NCI-H748 (cell line): ENCODE measurements at regions not wholly inside any gene's neighbourhood (a gene's known extent, or its start where the extent isn't known, plus 50 kb on each side); places are given as distances from the start of the nearest gene placed in this dataset.
"Not testable (repeated sequence)": the region's sequence is repeated elsewhere in the genome, so short reads cannot be mapped to it uniquely, and the experiment has no call there.

Experiments
- DNase-seq: peaks from one replicate; lab custom pipeline; 2025; ENCODE audit not compliant: unreplicated experiment; lab: John Stamatoyannopoulos, UW

DNA sequence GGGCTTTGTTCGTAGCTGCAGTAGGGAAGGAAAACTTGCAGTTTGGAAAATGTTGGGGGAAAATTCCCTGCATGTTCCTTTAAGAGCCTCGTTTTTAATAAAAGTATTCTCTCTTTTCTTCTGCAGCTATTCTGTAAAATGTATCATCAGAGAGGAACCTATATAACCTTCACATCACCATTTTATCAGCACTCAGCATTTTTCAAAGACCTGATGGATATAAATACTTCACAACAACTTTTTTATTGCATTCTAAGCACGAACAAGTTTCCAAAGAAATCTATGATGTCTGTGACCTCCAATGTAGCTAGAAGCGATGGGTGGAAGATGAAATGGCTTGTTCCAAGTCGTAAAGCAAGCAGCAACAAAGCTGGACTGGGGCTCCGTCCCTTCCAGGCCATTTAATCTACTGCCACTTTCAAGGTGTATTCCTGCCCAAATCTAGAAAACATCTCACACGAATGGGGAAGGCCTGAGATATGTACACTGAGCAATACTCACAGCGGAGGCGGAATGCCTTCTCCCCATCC lies 84.0 kb downstream of the NSUN2 start:
- DNase-seq, result no peak

DNA sequence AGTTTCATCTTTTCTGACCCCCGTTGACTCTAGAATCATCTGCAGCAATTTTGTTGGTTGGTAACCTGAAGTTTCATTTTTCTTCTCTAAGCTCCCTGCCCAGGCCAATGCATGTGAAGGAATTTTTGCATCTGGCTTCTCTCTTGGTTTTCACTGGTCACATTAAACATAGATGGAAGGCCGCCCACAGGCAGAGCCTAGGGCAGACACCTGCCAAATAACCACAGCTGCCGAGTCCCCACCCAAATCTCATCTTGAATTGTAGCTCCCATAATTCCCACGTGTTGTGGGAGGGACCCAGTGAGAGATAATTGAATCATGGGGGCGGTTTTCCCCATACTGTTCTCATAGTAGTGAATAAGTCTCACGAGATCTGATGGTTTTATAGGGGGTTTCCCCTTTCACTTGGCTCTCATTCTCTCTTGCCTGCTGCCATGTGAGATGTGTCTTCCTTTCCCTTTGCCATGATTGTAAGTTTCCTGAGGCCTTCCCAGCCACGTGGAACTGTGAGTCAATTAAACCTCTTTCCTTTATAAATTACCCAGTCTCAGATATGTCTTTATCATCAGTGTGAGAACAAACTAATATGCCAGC lies 84.8 kb downstream of the NSUN2 start:
- not testable (repeated sequence) for DNase-seq

DNA sequence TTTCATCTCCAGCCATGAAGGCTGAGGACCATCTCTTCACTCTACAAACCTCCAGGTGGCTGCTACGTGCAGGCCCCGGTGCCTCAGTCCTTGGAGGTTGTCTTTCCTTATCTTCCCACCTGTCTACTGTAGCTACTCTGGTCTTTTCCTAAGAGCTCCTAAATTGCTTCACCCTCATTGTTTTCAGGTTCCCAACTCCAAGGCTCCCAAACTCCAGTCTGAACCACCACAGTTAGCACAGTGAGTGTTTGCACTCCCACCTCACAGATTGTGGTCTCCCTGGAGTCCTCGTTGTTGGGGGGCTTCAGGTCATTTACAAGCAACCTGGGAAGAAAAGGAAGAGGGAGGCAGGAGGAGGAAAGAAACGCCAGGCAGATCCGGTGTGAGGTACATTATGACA lies 85.3 kb downstream of the NSUN2 start:
- no peak for DNase-seq

DNA sequence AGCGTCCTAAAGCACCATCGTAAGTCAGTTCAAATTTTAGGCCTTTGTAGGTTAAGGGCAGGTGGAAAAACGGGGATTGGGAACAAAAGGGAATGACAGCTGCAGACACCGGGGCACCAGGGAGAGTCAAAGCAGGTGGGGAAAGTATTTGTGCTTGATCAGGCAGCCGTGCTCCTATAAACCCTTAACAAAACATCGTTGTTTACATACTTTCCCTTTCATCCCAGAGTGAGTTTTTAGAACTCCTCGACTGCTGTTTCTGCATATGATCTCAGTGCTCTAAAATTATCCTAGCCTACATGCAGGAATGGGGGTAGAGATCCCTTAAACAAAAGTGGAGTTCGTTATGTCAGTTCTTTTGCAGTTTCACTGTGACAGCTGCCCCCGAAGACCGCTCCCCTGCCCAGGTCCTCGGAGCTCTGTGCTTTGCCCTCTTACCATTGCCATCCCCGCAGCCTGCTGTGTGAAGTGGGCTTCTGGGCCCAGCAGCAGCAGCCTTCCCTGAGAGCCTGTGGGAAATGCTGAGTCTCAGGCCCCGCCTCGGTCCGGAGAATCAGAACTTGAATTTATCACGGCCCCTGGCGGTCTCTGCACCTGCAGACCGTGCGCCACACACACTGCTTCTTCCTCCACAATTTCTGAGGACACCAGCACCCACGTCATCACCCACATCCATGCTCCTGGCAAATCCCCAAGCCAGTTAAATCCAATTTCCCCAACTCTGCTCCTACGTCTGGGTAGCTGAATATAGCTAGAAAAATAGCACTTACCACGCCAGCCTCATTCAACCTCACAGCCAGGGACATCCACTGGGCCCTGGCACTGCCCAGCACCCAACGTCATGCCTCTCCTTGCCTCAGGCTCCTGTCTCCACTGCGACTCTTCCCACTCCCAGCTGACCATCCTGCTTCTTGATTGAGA lies 86.8 kb downstream of the NSUN2 start:
- DNase-seq, result peak; percentile 100

DNA sequence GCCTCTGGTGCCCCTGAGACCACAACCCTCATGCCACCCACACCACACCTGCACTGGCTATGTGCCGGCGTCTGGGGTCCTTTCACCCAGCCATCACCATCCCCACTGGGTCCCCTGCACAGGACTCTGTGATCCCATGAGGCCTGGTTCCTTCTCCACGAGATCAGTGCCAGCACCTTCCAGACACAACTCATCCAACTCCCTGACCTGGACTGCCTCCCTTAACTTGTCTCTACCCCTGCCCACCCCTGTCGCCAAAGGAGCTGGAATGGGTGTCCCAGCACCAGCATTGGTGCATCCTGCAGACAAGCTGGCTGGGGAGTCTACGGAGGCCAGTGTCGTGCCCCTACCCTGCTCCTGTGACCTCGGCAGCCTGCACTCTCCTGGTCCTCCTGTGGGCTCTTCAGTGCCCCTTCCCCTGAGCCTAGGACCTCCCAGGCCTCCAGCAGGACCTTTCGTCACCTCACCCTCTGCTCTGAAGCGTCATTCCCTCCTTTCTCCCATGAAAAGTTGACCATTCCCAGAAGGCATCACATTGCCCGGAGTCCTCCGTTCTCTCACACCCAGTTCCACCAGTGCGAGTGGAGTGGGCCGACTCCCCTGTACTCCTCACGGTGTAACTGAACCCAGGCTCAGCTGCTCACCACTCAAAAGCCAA lies 87.7 kb downstream of the NSUN2 start:
- DNase-seq, result no peak

DNA sequence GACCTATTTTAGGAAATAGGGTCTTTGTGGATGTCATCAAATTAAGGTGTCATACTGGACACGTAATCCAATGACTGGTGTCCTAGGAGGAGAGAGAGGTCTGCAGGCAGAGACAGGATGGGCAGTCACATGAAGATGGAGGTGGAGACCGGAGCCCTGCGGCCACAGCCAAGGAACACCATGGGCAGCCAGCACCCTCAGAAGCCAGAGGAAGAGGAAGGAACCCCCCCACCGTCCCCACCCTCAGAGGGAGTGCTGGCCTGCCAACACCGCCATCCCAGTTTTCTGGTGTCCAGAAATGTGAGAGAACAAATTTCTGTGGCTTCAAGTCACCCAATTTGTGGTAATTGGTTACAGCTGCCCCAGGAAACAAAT lies 88.3 kb downstream of the NSUN2 start:
- no peak for DNase-seq
